Activated CD4-positive, CD25-positive, alpha-beta regulatory T cell treated with anti-CD3 and anti-CD28 coated beads, Interleukin-2, amount 50 U/mL, for 24 hours (primary cell): ENCODE measurements at regions not wholly inside any gene's neighbourhood (a gene's known extent, or its start where the extent isn't known, plus 50 kb on each side); places are given as distances from the start of the nearest gene placed in this dataset.
"Not testable (repeated sequence)": the region's sequence is repeated elsewhere in the genome, so short reads cannot be mapped to it uniquely, and the experiment has no call there.

Experiments
- ATAC-seq, 2 donors: fragments of 150-1000 bp; cut with Tn5 transposase; one replicate each; pipeline ENCODE4 v1.10.0; 2021; ENCODE audit warnings: mild to moderate bottlenecking in 1 of 2, moderate library complexity in 1 of 2

- ATAC-seq: peak in 1 of 2 donors; percentile 67
These were observed 130.0 kb upstream of the SGK1 start for GRCh38 chr6:134447883-134448387.

GRCh38 chr6:134447423-134447822 lies 129.5 kb upstream of the SGK1 start:
- ATAC-seq: no peak

DNA sequence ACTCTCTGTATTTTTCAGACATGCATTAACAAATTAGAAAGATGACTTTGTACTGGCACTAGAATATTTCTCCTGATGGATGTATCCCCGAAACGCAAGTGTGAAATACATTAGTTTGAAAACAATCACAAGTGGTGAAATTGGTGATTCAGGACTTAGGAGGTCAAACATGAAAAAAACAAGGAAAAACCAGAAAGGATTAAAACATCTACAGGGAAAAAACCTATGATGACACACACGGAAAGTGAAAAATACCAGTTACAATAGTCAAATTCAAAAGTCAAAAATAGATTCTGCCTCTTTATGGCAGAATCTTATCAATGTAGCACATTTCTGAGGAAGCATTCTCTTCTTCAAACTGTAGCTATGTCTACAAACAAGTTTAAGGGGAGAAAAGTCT lies 129.0 kb upstream of the SGK1 start:
- no peak for ATAC-seq

- ATAC-seq: no peak
These were observed 128.4 kb upstream of the SGK1 start for GRCh38 chr6:134446218-134446848.

GRCh38 chr6:134443009-134443408 lies 125.1 kb upstream of the SGK1 start:
- no peak for ATAC-seq

DNA sequence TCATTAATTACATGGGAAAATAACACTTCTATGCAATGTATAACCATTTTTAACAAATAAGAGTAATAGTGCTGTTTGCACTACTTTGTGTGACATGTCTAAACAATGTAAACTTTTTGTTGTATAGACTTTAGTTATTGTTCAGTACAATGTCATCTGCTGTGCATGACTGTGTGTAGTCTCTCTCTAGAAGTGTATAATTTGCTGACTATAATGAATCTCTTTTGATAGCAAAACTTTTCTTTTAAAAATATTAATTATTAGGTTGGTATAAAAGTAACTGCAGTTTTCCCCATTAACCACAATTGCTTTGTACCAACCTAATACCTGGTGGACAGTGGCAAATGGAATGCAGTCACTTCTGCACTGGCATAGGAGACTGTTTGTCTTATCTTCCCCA lies 124.2 kb upstream of the SGK1 start:
- no peak for ATAC-seq

- no peak for ATAC-seq
These were observed 120.9 kb upstream of the SGK1 start for GRCh38 chr6:134438837-134439236.

DNA sequence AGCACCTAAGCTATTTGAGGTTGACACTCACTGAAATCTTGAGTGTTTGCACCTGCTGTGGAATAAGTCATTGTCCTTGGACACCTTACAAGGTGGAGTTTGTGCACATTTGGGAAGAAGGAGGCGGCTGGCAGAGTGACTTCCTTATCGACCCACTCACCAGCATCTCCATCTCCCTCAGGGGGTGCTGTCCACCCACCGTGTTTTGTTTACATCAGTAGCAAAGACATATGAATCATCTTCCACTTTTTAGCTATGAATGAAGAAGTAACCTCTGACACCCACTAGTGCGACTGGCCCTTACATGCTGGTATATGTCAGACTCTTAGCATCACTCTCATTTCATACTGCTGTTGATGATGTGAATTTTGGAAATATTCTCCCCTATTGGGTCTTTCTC lies 119.5 kb upstream of the SGK1 start:
- ATAC-seq: peak; percentile 42 to 60

GRCh38 chr6:134436950-134437349 lies 119.0 kb upstream of the SGK1 start:
- no peak for ATAC-seq

DNA sequence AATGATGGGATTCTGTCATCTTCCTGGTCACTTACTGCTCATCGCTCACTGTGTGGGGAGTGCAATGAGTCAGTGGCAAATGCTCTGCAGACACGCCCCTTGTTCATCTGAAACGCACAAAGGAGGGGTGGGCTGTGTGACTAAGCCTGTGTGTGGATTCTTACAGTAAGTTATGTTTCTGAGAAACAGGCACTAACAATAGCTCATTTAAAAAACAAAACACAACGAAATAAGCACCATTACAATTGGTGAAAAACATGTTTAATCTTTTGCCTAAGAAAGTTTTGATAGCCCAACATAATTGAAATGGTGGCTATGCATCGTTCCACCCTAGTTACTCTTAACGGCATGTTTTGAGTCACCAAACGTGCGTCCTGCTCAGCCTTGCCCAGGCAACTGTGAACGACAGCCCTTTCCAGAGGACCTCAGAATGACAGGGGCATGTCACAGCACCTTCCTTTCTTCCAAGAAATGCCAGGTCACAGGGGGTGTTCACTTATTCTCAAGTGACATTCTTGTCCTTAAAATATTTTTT lies 118.4 kb upstream of the SGK1 start:
- ATAC-seq: peak; percentile 93 to 96

GRCh38 chr6:134435814-134436280 lies 117.9 kb upstream of the SGK1 start:
- peak; percentile 15 to 16 for ATAC-seq

- ATAC-seq: no peak
These were observed 116.4 kb upstream of the SGK1 start for GRCh38 chr6:134434019-134434942.

DNA sequence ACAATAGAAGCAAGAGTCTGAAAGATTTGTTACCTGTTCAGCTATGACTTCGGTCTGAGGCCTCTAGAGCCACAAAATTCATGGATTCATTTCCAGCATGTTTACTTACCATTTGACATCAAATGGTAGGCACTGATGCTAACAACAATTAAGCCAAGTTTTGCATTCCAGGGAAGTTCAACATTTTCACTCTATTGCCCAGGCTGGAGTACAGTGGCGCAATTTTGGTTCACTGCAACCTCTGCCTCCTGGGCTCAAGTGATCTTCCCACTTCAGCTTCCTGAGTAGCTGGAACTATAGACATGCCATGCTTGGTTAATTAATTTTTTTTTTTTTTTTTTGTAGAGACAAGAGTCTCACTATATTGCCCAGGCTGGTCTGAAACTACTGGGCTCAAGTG lies 114.1 kb upstream of the SGK1 start:
- no peak for ATAC-seq

- no peak for ATAC-seq
These were observed 113.5 kb upstream of the SGK1 start for GRCh38 chr6:134431421-134431859.

DNA sequence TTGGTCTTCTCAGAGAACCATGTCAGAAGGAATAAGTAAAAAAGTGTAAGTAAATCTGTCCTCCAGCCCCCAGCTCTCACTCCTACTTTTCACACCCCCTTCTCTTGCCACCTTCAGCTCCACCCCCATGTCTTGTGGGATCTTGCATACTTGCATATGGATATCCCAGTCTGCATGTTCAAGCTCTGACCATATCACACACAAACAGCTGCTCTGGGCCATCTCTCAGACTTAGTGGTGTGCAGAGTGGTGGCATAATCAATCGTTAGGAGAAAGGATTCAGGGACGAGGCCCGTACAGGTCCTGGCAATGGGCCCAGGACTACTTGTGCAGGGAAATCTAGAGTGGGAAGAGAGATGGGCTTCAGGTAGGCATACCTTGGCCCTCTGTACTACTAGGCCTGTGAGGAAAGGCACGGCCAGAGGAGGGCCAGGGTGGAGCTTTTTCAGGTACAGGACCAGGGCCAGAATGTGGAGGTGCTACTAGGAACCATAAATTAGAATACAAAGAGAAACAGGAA lies 112.0 kb upstream of the SGK1 start:
- no peak for ATAC-seq

DNA sequence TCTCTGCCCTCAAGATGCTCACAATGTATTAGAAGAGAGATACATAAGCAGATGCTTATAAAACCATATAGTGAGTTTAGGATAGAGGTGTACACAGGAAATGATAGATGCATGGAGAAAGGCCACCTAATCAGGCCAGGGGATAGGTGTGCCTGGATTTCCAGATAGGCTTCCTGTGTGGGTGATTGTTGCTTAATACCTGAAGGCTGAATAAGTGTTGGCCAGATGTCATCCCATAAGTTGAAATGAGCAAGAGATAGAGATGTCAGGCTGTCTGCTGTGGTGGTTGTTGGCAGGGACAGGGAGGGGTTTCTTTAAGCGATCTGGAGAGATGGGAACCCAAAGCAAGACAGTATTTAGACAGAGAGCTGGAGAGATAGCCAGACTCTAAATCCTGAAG lies 109.8 kb upstream of the SGK1 start:
- no peak for ATAC-seq

DNA sequence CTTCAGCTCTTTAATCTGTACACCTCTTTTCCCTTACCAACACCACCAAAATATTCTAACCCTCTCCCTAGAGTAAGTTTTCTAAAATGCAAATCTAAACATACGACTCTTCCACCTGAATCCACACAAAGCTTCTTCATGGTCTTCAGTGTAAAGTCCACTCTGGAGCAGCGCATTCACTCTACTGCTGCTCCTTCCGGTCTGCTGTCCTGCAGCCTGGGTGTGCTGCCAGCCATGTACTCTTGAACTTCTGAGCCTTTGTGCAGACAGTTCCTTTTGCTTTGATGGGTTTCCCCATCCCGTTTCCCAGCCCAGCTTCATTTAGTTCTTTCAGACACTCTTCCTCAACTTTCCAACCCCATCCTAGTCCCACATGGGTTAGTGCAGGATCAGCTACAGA lies 108.7 kb upstream of the SGK1 start:
- ATAC-seq: no peak

DNA sequence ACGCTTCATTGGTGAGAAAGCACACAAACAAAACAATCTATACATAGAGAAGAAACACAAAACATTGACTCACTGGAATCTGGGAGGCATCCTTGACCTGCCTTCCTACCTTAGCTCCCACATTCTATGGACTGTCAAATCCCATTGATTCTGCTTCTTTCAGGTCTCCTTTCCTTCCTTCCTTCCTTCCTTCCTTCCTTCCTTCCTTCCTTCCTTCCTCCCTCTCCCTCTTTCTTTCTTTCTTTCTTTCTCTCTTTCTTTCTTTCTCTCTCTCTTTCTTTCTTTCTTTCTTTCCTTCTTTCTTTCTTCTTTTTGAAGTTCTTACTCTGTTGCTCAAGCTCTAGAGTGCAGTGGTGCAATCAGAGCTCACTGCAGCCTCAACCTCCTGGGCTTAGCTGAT lies 108.0 kb upstream of the SGK1 start:
- not testable (repeated sequence) for ATAC-seq

GRCh38 chr6:134425513-134425912 lies 107.6 kb upstream of the SGK1 start:
- ATAC-seq: no peak

- peak; percentile 82 to 85 for ATAC-seq
These were observed 106.9 kb upstream of the SGK1 start for GRCh38 chr6:134424798-134425170.

DNA sequence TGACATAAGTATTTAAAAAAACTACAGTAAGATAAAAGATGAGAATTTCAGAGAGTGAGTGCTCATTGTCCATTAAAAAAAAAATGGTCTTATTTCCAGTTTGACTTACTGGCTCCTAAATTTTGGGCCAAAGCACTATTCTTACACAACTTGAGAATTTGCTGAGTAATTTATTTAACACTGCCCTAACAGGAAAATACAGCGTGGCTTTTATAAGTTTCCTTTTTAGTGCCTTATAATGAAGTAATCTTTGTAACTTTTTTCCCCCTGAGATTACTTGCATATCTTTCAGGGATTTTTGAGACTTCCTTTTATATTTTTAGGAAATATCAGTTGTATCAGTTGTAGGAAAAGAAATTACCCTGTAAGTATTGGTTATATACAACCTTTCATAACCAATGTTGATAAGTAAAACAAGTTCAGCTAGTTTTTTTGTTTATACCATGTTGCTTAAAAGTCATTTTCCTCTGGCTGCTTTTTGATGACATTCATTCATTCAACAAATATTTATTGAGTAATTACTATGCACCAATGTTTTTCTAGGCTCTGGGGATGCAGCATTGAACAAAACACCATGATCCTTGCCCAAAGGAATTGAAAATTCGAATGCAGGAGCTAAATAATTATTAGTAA lies 106.4 kb upstream of the SGK1 start:
- no peak for ATAC-seq

DNA sequence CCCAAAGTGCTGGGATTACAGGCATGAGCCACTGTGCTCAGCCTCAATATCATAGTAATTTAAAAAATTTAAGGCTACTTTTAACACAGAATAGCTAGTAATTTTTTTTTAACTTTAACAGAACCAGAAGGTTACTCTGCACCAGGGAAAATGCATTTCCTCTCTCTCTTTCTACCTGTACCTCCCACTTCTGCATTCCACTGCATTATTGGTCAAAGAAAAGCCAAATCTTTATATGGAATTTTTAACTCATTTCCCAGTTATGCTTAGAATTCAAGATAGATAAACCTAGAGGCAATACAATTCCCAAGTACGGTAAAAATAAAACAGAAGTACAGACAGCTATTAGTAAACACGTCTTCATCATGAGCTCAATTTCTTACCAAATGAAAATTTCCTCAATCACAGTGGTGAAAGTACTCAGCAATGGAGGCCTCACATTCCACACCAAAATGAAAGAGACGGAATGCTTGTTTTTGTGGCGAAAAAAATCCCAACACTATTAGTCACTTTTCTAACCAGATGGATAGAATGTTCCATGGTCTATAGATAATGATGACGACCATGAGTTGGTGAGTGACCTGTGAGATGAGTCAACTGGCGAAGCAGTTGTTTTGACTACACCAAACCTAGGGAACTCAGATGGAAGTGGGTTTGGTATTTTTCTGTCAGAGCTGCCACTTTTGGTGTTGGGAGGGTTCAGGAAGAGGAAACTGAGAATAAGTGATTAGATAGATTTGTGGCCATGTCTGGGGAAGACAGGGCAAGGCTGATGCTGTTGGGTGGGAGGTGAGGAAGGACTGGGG lies 104.7 kb upstream of the SGK1 start:
- ATAC-seq: no peak
